Germinal center (tissue), 1 donor: ENCODE measurements at regions not wholly inside any gene's neighbourhood (a gene's known extent, or its start where the extent isn't known, plus 50 kb on each side); places are given as distances from the start of the nearest gene placed in this dataset.
"Not testable (repeated sequence)": the region's sequence is repeated elsewhere in the genome, so short reads cannot be mapped to it uniquely, and the experiment has no call there.

Source experiments
- DNase-seq: peaks from one replicate; pipeline ENCODE4 v3.0.0; 2012; ENCODE audit warnings: mixed read lengths, low spot score

- DNase-seq = no peak
Measured at GRCh38 chr6:112935402-112936078, 588.4 kb downstream of the RFPL4B start.

GRCh38 chr6:112936079-112936472 lies 588.9 kb downstream of the RFPL4B start:
- DNase-seq = no peak

- no peak for DNase-seq
Measured at GRCh38 chr6:112936504-112936903, 589.4 kb downstream of the RFPL4B start.

- DNase-seq = not testable (repeated sequence)
Measured at GRCh38 chr6:112937690-112938089, 590.6 kb downstream of the RFPL4B start.

GRCh38 chr6:112938650-112939049 lies 591.5 kb downstream of the RFPL4B start:
- DNase-seq = no peak

- DNase-seq = no peak
Measured at GRCh38 chr6:112939563-112939962, 592.4 kb downstream of the RFPL4B start.

- no peak for DNase-seq
Measured at GRCh38 chr6:112941613-112942012, 594.5 kb downstream of the RFPL4B start.

- no peak for DNase-seq
Measured at GRCh38 chr6:112946051-112946450, 598.9 kb downstream of the RFPL4B start.

- no peak for DNase-seq
Measured at GRCh38 chr6:112947507-112947906, 600.4 kb downstream of the RFPL4B start.

GRCh38 chr6:112951829-112952228 lies 604.7 kb downstream of the RFPL4B start:
- no peak for DNase-seq

- not testable (repeated sequence) for DNase-seq
Measured at GRCh38 chr6:112955743-112956142, 608.6 kb downstream of the RFPL4B start.

GRCh38 chr6:112956696-112957535 lies 609.8 kb downstream of the RFPL4B start:
- no peak for DNase-seq

- DNase-seq = no peak
Measured at GRCh38 chr6:112957536-112957916, 610.4 kb downstream of the RFPL4B start.

- not testable (repeated sequence) for DNase-seq
Measured at GRCh38 chr6:112960130-112960529, 613.0 kb downstream of the RFPL4B start.

GRCh38 chr6:112967974-112968373 lies 620.8 kb downstream of the RFPL4B start:
- no peak for DNase-seq

GRCh38 chr6:112971651-112972050 lies 624.5 kb downstream of the RFPL4B start:
- no peak for DNase-seq

- DNase-seq = not testable (repeated sequence)
Measured at GRCh38 chr6:112974931-112975330, 627.8 kb downstream of the RFPL4B start.

- DNase-seq = not testable (repeated sequence)
Measured at GRCh38 chr6:112976579-112976978, 629.4 kb downstream of the RFPL4B start.

- DNase-seq = no peak
Measured at GRCh38 chr6:112979830-112980229, 632.7 kb downstream of the RFPL4B start.

GRCh38 chr6:112980676-112981075 lies 633.5 kb downstream of the RFPL4B start:
- DNase-seq = no peak

GRCh38 chr6:112983713-112984261 lies 636.7 kb downstream of the RFPL4B start:
- DNase-seq = no peak

GRCh38 chr6:112984899-112985298 lies 637.8 kb downstream of the RFPL4B start:
- DNase-seq = no peak

GRCh38 chr6:112986321-112986720 lies 639.2 kb downstream of the RFPL4B start:
- no peak for DNase-seq
